PC-3 (cell line): ENCODE measurements at regions not wholly inside any gene's neighbourhood (a gene's known extent, or its start where the extent isn't known, plus 50 kb on each side); places are given as distances from the start of the nearest gene placed in this dataset.

Source experiments
- ATAC-seq: fragments of 200-7000 bp; cut with Tn5 transposase; 2 replicates; pipeline ENCODE4 v1.9.1; 2020; ENCODE audit warnings: mild to moderate bottlenecking, moderate library complexity
- BruUV-seq: library from RNA; stranded (reverse); fragments of 400-500 nt; replicated peaks from 2 replicates; lab custom pipeline; 2021; lab: Mats Ljungman, UMichigan
- CTCF ChIA-PET: fragments of 300-600 bp; sonication (Branson Sonifier 250); formaldehyde crosslinking; loops from one replicate; lab custom pipeline; 2022; ENCODE audit warnings: antibody characterized with exemption; lab: Charles Lee
- POLR2A ChIA-PET: fragments of 300-600 bp; sonication (Branson Sonifier 250); formaldehyde crosslinking; loops from one replicate; lab custom pipeline; 2022; ENCODE audit warnings: antibody characterized with exemption; ENCODE audit not compliant: unreplicated experiment; lab: Charles Lee
- DNase-seq: peaks from one replicate; pipeline ENCODE4 v3.0.0-alpha.2; 2015
- H2AFZ ChIP-seq: fragments of 300-600 bp; sonication (generic); 2 replicates; pipeline ENCODE4 v1.6.0; 2016; ENCODE audit warnings: antibody characterized with exemption, low read length
- H3F3A ChIP-seq: fragments of 300-600 bp; sonication (generic); one replicate; pipeline ENCODE4 v1.6.0; 2017; ENCODE audit warnings: antibody characterized with exemption, low read length, control low read depth, mild to moderate bottlenecking; ENCODE audit not compliant: unreplicated experiment
- H3K27ac ChIP-seq: fragments of 300-600 bp; sonication (generic); 2 replicates; pipeline ENCODE4 v1.5.1; 2016; ENCODE audit warnings: mild to moderate bottlenecking, low read length
- H3K27me3 ChIP-seq: fragments of 300-600 bp; sonication (generic); 2 replicates; pipeline ENCODE4 v1.6.1; 2016; ENCODE audit warnings: low read length, mixed read lengths
- H3K36me3 ChIP-seq: fragments of 300-600 bp; sonication (generic); 2 replicates; pipeline ENCODE4 v1.6.1; 2016; ENCODE audit warnings: low read depth, mixed run types, low read length, mixed read lengths
- H3K4me1 ChIP-seq: fragments of 300-600 bp; sonication (generic); 2 replicates; pipeline ENCODE4 v1.5.1; 2016; ENCODE audit warnings: low read length; ENCODE audit not compliant: insufficient read depth
- H3K4me2 ChIP-seq: fragments of 300-600 bp; sonication (generic); 2 replicates; pipeline ENCODE4 v1.6.0; 2016; ENCODE audit warnings: low read length
- H3K4me3 ChIP-seq: fragments of 300-600 bp; sonication (generic); 2 replicates; pipeline ENCODE4 v1.5.1; 2016; ENCODE audit warnings: mild to moderate bottlenecking, low read length, mixed read lengths
- H3K79me2 ChIP-seq: fragments of 300-600 bp; sonication (generic); 2 replicates; pipeline ENCODE4 v1.6.1; 2017; ENCODE audit warnings: low read length, mixed read lengths
- H3K9ac ChIP-seq: fragments of 300-600 bp; sonication (generic); 2 replicates; pipeline ENCODE4 v1.6.0; 2016; ENCODE audit warnings: mild to moderate bottlenecking, low read length
- H3K9me2 ChIP-seq: fragments of 300-600 bp; sonication (generic); replicated peaks from 2 replicates; pipeline ENCODE4 v1.6.1; 2016; ENCODE audit warnings: mixed run types, low read length, mixed read lengths
- H3K9me3 ChIP-seq: fragments of 300-600 bp; sonication (generic); 2 replicates; pipeline ENCODE4 v1.6.1; 2016; ENCODE audit warnings: low read length, mixed read lengths
- H4K20me1 ChIP-seq: fragments of 300-600 bp; sonication (generic); 2 replicates; pipeline ENCODE4 v1.6.1; 2016; ENCODE audit warnings: low read length, mixed read lengths
- EZH2 ChIP-seq: fragments of 300-600 bp; sonication (generic); IDR thresholded peaks from one replicate; pipeline ENCODE4 v1.6.1; 2017; ENCODE audit warnings: antibody characterized with exemption, mild to moderate bottlenecking, low read length; ENCODE audit not compliant: unreplicated experiment
- EZH2phosphoT487 ChIP-seq: fragments of 300-600 bp; sonication (generic); IDR thresholded peaks from 2 replicates; pipeline ENCODE4 v1.6.1; 2018; ENCODE audit warnings: mild to moderate bottlenecking, antibody characterized with exemption, low read length, borderline replicate concordance
- intact Hi-C: fragments of 100-400 bp; cut with micrococcal nuclease; formaldehyde crosslinking; loops from 2 replicates; pipeline ENCODE4 v1.9.0; 2023
- TF ChIP-seq, protein P1 (sequence below): fragments of 300-600 bp; sonication (generic); conservative IDR thresholded peaks from 2 replicates; pipeline ENCODE4 v1.5.1; 2017; ENCODE audit warnings: antibody characterized with exemption, low read depth, mild to moderate bottlenecking, low read length

- intact Hi-C loops = no loop called here
- Histone ChIP-seq H3K9ac (no peak overlapping the region), H2AFZ (no peak overlapping the region), H3K27ac (no peak overlapping the region), H3K4me1 (no peaks in the 10 kb centered on the region), H3K36me3 (no peaks in the 10 kb centered on the region), H4K20me1 (no peaks in the 10 kb centered on the region), H3K4me3 (no peak overlapping the region), H3F3A (no peaks in the 10 kb centered on the region), H3K9me3 (no peaks in the 10 kb centered on the region), H3K9me2 (no peaks in the 10 kb centered on the region), H3K27me3 (no peaks in the 10 kb centered on the region), H3K79me2 (no peaks in the 10 kb centered on the region), H3K4me2 (no peak overlapping the region)
- ATAC-seq (no peak), DNase-seq (no peak)
- TF ChIP-seq, protein P1, sequence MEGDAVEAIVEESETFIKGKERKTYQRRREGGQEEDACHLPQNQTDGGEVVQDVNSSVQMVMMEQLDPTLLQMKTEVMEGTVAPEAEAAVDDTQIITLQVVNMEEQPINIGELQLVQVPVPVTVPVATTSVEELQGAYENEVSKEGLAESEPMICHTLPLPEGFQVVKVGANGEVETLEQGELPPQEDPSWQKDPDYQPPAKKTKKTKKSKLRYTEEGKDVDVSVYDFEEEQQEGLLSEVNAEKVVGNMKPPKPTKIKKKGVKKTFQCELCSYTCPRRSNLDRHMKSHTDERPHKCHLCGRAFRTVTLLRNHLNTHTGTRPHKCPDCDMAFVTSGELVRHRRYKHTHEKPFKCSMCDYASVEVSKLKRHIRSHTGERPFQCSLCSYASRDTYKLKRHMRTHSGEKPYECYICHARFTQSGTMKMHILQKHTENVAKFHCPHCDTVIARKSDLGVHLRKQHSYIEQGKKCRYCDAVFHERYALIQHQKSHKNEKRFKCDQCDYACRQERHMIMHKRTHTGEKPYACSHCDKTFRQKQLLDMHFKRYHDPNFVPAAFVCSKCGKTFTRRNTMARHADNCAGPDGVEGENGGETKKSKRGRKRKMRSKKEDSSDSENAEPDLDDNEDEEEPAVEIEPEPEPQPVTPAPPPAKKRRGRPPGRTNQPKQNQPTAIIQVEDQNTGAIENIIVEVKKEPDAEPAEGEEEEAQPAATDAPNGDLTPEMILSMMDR = no peak
- TF ChIP-seq EZH2phosphoT487 (no peak), EZH2 (no peak)
- POLR2A ChIA-PET = no interaction called here
- no TSS peak for BruUV-seq
- CTCF ChIA-PET = no interaction called here
These were observed 91.9 kb upstream of the PPP1R2C start for GRCh38 chrX:42869659-42870476.

DNA sequence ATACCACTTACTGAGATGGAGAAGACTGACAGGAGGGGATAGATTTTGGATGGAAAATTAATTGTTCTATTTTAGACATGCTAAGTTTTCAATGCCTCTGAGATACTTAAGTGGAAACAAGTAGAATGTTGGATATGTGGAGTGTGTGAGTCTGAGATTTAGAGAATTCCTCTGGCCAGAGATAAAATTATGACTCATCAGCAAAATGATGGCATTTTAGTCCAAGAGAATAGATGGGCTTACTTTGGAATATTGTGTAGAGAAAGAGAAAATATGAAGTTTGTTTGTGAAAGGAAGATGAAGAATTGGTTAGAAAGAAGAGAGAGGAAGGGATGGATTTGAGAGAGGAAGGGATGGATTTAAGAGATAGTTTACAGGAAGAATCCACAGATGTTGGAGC is 108.6 kb upstream of the PPP1R2C start:
- Histone ChIP-seq H3K4me1 (no peaks in the 10 kb centered on the region), H3K27me3 (no peaks in the 10 kb centered on the region), H3K4me3 (no peak overlapping the region), H3K79me2 (no peaks in the 10 kb centered on the region), H3K27ac (no peak overlapping the region), H3K9me2 (no peaks in the 10 kb centered on the region), H3K9ac (no peak overlapping the region), H4K20me1 (no peaks in the 10 kb centered on the region), H2AFZ (no peak overlapping the region), H3F3A (no peaks in the 10 kb centered on the region), H3K9me3 (no peaks in the 10 kb centered on the region), H3K36me3 (no peaks in the 10 kb centered on the region), H3K4me2 (no peak overlapping the region)
- TF ChIP-seq EZH2phosphoT487 (no peak), EZH2 (no peak)
- TF ChIP-seq, protein P1 = no peak
- ATAC-seq (no peak), DNase-seq (no peak)
- ChIA-PET CTCF (no interaction called here), POLR2A (no interaction called here)
- intact Hi-C loops = no loop called here
- BruUV-seq = no TSS peak

DNA sequence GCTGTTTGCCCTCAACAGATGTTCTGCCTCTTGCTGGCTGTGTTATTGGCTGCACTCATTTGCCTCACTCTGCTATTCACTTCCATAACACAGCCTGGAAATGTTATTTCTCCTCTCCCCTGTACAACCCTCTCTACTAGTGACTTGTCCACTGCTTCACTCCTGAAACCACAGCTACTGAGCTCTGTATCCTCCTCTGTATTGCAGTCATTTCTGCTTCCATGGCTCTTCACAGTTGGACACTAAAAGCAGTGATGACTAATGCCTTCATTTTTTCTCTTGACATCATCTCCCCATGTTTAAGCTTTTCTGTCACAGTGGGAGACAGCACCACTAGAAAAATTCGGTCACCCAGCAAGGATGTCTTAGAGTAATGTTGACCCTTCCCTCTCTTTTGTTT is 123.0 kb upstream of the PPP1R2C start:
- no peak overlapping the region for H3K4me3 ChIP-seq
- H2AFZ ChIP-seq = no peak overlapping the region
- no TSS peak for BruUV-seq
- ChIA-PET POLR2A (no interaction called here), CTCF (no interaction called here)
- H3K27me3 ChIP-seq = no peaks in the 10 kb centered on the region
- no peaks in the 10 kb centered on the region for H3K36me3 ChIP-seq
- no peaks in the 10 kb centered on the region for H4K20me1 ChIP-seq
- H3K79me2 ChIP-seq = no peaks in the 10 kb centered on the region
- no peaks in the 10 kb centered on the region for H3K9me2 ChIP-seq
- ATAC-seq (no peak), DNase-seq (no peak)
- H3F3A ChIP-seq = no peaks in the 10 kb centered on the region
- intact Hi-C loops = no loop called here
- no peak for TF ChIP-seq EZH2
- no peak for TF ChIP-seq EZH2phosphoT487
- TF ChIP-seq, protein P1 = no peak
- H3K27ac ChIP-seq = no peak overlapping the region
- no peaks in the 10 kb centered on the region for H3K9me3 ChIP-seq
- no peak overlapping the region for H3K9ac ChIP-seq
- no peaks in the 10 kb centered on the region for H3K4me1 ChIP-seq
- H3K4me2 ChIP-seq = no peak overlapping the region
